Liver (tissue), 8 donors: ENCODE measurements at regions not wholly inside any gene's neighbourhood (a gene's known extent, or its start where the extent isn't known, plus 50 kb on each side); places are given as distances from the start of the nearest gene placed in this dataset.

Experiments
- DNase-seq: peaks from one replicate; pipeline ENCODE4 v3.0.0-alpha.2; 2017; ENCODE audit warnings: low spot score
- H3K27ac ChIP-seq, 2 donors: one replicate each; pipeline ENCODE4 v1.7.0; 2013; ENCODE audit warnings: inconsistent platforms in 2 of 2, low read length in 2 of 2, control low read depth in 1 of 2, low read depth in 1 of 2, mild to moderate bottlenecking in 1 of 2
- H3K27me3 ChIP-seq, 4 donors: one replicate each; pipeline versions ENCODE4 v1.6.1 to v1.7.0; 2013; ENCODE audit warnings: low read length in 3 of 4, inconsistent platforms in 1 of 4, mild to moderate bottlenecking in 1 of 4, moderate library complexity in 1 of 4; ENCODE audit not compliant: control insufficient read depth in 4 of 4, insufficient read depth in 4 of 4
- H3K36me3 ChIP-seq, 4 donors: one replicate each; pipeline versions ENCODE4 v1.6.1 to v1.7.0; 2013; ENCODE audit warnings: low read length in 3 of 4, mild to moderate bottlenecking in 3 of 4, low read depth in 1 of 4, moderate library complexity in 1 of 4; ENCODE audit not compliant: control insufficient read depth in 4 of 4, insufficient read depth in 3 of 4
- H3K4me1 ChIP-seq, 4 donors: one replicate each; pipeline versions ENCODE4 v1.6.1 to v1.7.0; 2013; ENCODE audit warnings: low read length in 3 of 4, mild to moderate bottlenecking in 3 of 4, moderate library complexity in 1 of 4; ENCODE audit not compliant: control insufficient read depth in 4 of 4, insufficient read depth in 4 of 4
- H3K4me3 ChIP-seq, 3 donors: one replicate each; pipeline versions ENCODE4 v1.6.1 to v1.7.0; 2013; ENCODE audit warnings: low read length in 3 of 3, control low read depth in 1 of 3, low read depth in 1 of 3, mild to moderate bottlenecking in 1 of 3
- H3K9ac ChIP-seq, 2 donors: one replicate each; pipeline ENCODE4 v1.7.0; 2013; ENCODE audit warnings: low read length in 2 of 2, mild to moderate bottlenecking in 2 of 2, moderate library complexity in 2 of 2, control low read depth in 1 of 2, low read depth in 1 of 2
- H3K9me3 ChIP-seq, 4 donors: one replicate each; pipeline versions ENCODE4 v1.6.1 to v1.7.0; 2013; ENCODE audit warnings: low read length in 3 of 4; ENCODE audit not compliant: control insufficient read depth in 4 of 4
- EGR1 ChIP-seq, 2 donors: IDR thresholded peaks; 2 replicates each; pipeline ENCODE4 v1.6.1; 2016 to 2018; ENCODE audit warnings: antibody characterized with exemption in 2 of 2, low read depth in 2 of 2
- FOXA1 ChIP-seq: IDR thresholded peaks from 2 replicates; pipeline ENCODE4 v1.6.1; 2016; ENCODE audit warnings: antibody characterized with exemption
- FOXA2 ChIP-seq: IDR thresholded peaks from 2 replicates; pipeline ENCODE4 v1.6.1; 2016; ENCODE audit warnings: antibody characterized with exemption
- HNF4G ChIP-seq: IDR thresholded peaks from 2 replicates; pipeline ENCODE4 v1.6.1; 2016; ENCODE audit warnings: antibody characterized with exemption
- NR2F2 ChIP-seq: IDR thresholded peaks from 2 replicates; pipeline ENCODE4 v1.6.1; 2016; ENCODE audit warnings: antibody characterized with exemption
- RAD21 ChIP-seq, 2 donors: IDR thresholded peaks; 2 replicates each; pipeline ENCODE4 v1.6.1; 2016; ENCODE audit warnings: antibody characterized with exemption in 2 of 2, mild to moderate bottlenecking in 2 of 2
- RXRA ChIP-seq, 2 donors: IDR thresholded peaks; 2 replicates each; pipeline ENCODE4 v1.6.1; 2017 to 2018; ENCODE audit warnings: antibody characterized with exemption in 2 of 2, mild to moderate bottlenecking in 1 of 2
- SP1 ChIP-seq: IDR thresholded peaks from 2 replicates; pipeline ENCODE4 v1.6.1; 2018; ENCODE audit warnings: antibody characterized with exemption, mild to moderate bottlenecking
- YY1 ChIP-seq: IDR thresholded peaks from 2 replicates; pipeline ENCODE4 v1.6.1; 2016; ENCODE audit warnings: antibody characterized with exemption, mild to moderate bottlenecking
- WGBS: extraction: QIAGEN DNeasy Blood & Tissue Kit; methylation state at CpG from one replicate; pipeline ENCODE4 v1.1.7; 2013; 5-methylcytosine and 5-hydroxymethylcytosine counted together
- TF ChIP-seq, protein P1 (sequence below): IDR thresholded peaks from 2 replicates; pipeline ENCODE4 v1.6.1; 2016; ENCODE audit warnings: antibody characterized with exemption
- TF ChIP-seq, protein P2 (sequence below): fragments of 150-350 bp; IDR thresholded peaks from 2 replicates; pipeline ENCODE4 v1.5.1; 2017; ENCODE audit warnings: improper control_type of control experiment, low read depth, low read length; ENCODE audit not compliant: missing input control
- TF ChIP-seq, protein P3 (sequence below): IDR thresholded peaks from 2 replicates; pipeline ENCODE4 v1.6.1; 2016; ENCODE audit warnings: antibody characterized with exemption, mild to moderate bottlenecking
- donor health status: healthy.
- donor health status: healthy.
- donor health status: healthy.
- donor health status: healthy.
- donor health status: healthy.

DNA sequence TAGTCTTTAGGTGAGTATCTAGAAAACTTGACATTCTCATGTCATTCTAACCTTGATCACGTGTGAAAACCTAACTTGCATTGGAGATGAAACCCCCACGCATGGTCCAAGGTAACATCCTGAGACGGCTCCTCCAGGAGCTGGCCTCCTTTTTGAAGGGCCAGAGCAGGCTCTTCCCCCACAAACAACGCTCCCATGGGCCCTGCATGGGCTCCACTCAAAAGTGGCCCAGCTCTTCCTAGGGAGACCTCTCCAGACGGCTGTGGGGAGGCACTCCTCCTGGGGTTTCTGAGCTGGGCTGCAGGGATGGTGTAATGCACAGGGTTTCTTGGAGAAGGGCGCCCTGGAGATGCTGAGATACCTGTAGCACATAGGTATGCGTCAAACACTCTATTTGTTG, 296.2 kb upstream of the IRX1 start:
- H3K9me3 ChIP-seq: peaks cover 0 to 3% (median 0%) of the 10 kb centered on the region in 4 donors
- no peaks in the 10 kb centered on the region for H3K4me1 ChIP-seq
- WGBS: 67% methylated on average over 7 of the region's 7 CpGs
- H3K4me3 ChIP-seq: no peak overlapping the region
- TF ChIP-seq YY1 (no peak), RXRA (IDR thresholded peaks at IDR 0.05) (no peak), FOXA1 (no peak), FOXA2 (no peak), RAD21 (IDR thresholded peaks at IDR 0.05) (no peak), HNF4G (no peak), EGR1 (IDR thresholded peaks at IDR 0.05; ENCODE audit: low read depth in 2 of 2) (no peak), SP1 (no peak)
- TF ChIP-seq, protein P1, sequence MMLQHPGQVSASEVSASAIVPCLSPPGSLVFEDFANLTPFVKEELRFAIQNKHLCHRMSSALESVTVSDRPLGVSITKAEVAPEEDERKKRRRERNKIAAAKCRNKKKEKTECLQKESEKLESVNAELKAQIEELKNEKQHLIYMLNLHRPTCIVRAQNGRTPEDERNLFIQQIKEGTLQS: no peak
- TF ChIP-seq, protein P2, sequence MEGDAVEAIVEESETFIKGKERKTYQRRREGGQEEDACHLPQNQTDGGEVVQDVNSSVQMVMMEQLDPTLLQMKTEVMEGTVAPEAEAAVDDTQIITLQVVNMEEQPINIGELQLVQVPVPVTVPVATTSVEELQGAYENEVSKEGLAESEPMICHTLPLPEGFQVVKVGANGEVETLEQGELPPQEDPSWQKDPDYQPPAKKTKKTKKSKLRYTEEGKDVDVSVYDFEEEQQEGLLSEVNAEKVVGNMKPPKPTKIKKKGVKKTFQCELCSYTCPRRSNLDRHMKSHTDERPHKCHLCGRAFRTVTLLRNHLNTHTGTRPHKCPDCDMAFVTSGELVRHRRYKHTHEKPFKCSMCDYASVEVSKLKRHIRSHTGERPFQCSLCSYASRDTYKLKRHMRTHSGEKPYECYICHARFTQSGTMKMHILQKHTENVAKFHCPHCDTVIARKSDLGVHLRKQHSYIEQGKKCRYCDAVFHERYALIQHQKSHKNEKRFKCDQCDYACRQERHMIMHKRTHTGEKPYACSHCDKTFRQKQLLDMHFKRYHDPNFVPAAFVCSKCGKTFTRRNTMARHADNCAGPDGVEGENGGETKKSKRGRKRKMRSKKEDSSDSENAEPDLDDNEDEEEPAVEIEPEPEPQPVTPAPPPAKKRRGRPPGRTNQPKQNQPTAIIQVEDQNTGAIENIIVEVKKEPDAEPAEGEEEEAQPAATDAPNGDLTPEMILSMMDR: no peak
- TF ChIP-seq, protein P3, sequence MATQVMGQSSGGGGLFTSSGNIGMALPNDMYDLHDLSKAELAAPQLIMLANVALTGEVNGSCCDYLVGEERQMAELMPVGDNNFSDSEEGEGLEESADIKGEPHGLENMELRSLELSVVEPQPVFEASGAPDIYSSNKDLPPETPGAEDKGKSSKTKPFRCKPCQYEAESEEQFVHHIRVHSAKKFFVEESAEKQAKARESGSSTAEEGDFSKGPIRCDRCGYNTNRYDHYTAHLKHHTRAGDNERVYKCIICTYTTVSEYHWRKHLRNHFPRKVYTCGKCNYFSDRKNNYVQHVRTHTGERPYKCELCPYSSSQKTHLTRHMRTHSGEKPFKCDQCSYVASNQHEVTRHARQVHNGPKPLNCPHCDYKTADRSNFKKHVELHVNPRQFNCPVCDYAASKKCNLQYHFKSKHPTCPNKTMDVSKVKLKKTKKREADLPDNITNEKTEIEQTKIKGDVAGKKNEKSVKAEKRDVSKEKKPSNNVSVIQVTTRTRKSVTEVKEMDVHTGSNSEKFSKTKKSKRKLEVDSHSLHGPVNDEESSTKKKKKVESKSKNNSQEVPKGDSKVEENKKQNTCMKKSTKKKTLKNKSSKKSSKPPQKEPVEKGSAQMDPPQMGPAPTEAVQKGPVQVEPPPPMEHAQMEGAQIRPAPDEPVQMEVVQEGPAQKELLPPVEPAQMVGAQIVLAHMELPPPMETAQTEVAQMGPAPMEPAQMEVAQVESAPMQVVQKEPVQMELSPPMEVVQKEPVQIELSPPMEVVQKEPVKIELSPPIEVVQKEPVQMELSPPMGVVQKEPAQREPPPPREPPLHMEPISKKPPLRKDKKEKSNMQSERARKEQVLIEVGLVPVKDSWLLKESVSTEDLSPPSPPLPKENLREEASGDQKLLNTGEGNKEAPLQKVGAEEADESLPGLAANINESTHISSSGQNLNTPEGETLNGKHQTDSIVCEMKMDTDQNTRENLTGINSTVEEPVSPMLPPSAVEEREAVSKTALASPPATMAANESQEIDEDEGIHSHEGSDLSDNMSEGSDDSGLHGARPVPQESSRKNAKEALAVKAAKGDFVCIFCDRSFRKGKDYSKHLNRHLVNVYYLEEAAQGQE: no peak
- no peak overlapping the region for H3K27ac ChIP-seq
- H3K36me3 ChIP-seq: no peaks in the 10 kb centered on the region
- DNase-seq: no peak
- H3K27me3 ChIP-seq: no peaks in the 10 kb centered on the region
- H3K9ac ChIP-seq: no peak overlapping the region

DNA sequence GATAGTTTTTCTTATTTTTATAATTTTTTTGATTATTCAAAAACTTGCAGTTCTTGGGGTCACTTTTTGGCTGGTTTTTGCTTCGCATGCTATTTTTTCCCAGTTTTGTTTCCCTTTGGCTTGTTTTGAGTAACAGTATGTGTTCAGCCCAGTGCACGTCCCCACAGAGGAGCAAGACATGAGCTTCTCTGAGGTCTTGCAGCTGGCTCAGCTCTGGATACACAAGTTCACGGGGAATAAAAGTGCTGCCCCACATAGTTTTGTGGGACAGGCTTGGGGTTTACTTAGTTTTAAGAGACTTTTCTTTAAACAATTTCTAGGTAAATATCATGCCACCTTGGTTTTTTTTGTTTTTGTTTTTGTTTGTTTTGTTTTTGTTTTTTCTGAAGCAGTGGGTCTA, 297.8 kb upstream of the IRX1 start:
- no peak for TF ChIP-seq NR2F2
- WGBS: 73% methylated on average over 3 of the region's 3 CpGs
- Histone ChIP-seq H3K9ac (no peak overlapping the region), H3K27me3 (no peaks in the 10 kb centered on the region), H3K4me3 (no peak overlapping the region), H3K9me3 (peaks cover 0 to 3% (median 0%) of the 10 kb centered on the region in 4 donors), H3K36me3 (no peaks in the 10 kb centered on the region), H3K4me1 (no peaks in the 10 kb centered on the region), H3K27ac (no peak overlapping the region)
- DNase-seq: no peak

DNA sequence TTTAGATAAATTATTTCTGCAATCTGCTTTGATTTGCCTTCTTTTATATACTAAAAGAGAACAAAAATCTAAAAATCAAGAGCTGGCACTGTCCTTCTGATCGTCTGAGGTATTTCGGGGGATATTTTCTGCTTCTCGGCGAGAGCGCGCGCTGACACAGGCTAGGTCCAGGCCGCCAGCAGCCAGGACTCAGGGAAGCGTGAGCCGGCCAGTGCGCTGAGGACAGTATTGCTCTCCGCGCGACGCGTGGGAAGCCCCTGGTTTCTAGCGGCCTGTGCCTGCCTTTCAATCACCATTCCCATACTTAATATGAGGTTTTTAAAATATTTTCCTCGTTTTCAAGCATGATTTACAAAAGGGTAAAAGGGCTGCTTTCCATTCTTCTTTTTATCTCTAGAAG, 307.3 kb upstream of the IRX1 start:
- no peak overlapping the region for H3K9ac ChIP-seq

More for the DNA sequence above, 307.3 kb upstream of the IRX1 start:
- no peak for DNase-seq
- no peak overlapping the region for H3K4me3 ChIP-seq
- no peaks in the 10 kb centered on the region for H3K36me3 ChIP-seq
- H3K27ac ChIP-seq: no peak overlapping the region
- no peaks in the 10 kb centered on the region for H3K9me3 ChIP-seq
- 91% methylated on average over 18 of the region's 18 CpGs for WGBS
- no peaks in the 10 kb centered on the region for H3K4me1 ChIP-seq
- no peaks in the 10 kb centered on the region for H3K27me3 ChIP-seq
- no peak for TF ChIP-seq EGR1 (IDR thresholded peaks at IDR 0.05; ENCODE audit: low read depth in 2 of 2)
- TF ChIP-seq FOXA1: no peak
- TF ChIP-seq NR2F2: no peak
- TF ChIP-seq, protein P1: no peak
- TF ChIP-seq, protein P2: no peak
